Activated T-cell treated with anti-CD3 and anti-CD28 coated beads for 4 hours (primary cell): ENCODE measurements at regions not wholly inside any gene's neighbourhood (a gene's known extent, or its start where the extent isn't known, plus 50 kb on each side); places are given as distances from the start of the nearest gene placed in this dataset.
"Not testable (repeated sequence)": the region's sequence is repeated elsewhere in the genome, so short reads cannot be mapped to it uniquely, and the experiment has no call there.

ENCODE experiments used
- DNase-seq: peaks from one replicate; pipeline ENCODE4 v3.0.0-alpha.2; 2020

- not testable (repeated sequence) for DNase-seq
Observed at GRCh38 chr1:121117298-121117611, 66.9 kb downstream of the FAM72B start.

GRCh38 chr1:121117622-121118479 is 66.3 kb downstream of the FAM72B start:
- not testable (repeated sequence) for DNase-seq
